ENCODE measurements at regions not wholly inside any gene's neighbourhood (a gene's known extent, or its start where the extent isn't known, plus 50 kb on each side); places are given as distances from the start of the nearest gene placed in this dataset.

GRCh38 chr13:80821466-80821865 lies 480.5 kb upstream of the SPRY2 start:
- no peak for ATAC-seq (ENCODE audit: low read depth)
- Histone ChIP-seq H3K4me2 (replicated peaks; ENCODE audit: low read depth, low read length, poor library complexity, severe bottlenecking) (no peak overlapping the region), H3K9ac (ENCODE audit: low read length) (no peak overlapping the region), H2AFZ (ENCODE audit: insufficient read depth, low read depth, low read length, poor library complexity, severe bottlenecking) (no peak overlapping the region), H4K20me1 (ENCODE audit: control insufficient read depth, insufficient read depth, low read length, poor library complexity, severe bottlenecking) (no peaks in the 10 kb centered on the region), H3K27ac (ENCODE audit: low read length in 2 of 2) (no peak overlapping the region), H3K36me3 (replicated peaks in 1 of 2; ENCODE audit: control extremely low read depth in 1 of 2, control insufficient read depth in 1 of 2, extremely low read depth in 1 of 2, insufficient read depth in 2 of 2, low read length in 1 of 2) (no peaks in the 10 kb centered on the region), H3K79me2 (ENCODE audit: control insufficient read depth, insufficient read depth, low read length) (no peaks in the 10 kb centered on the region), H3K27me3 (replicated peaks in 1 of 4; ENCODE audit: control extremely low read depth in 1 of 4, control insufficient read depth in 3 of 4, insufficient read depth in 4 of 4, low read length in 3 of 4) (no peaks in the 10 kb centered on the region), H3K4me3 (ENCODE audit: control extremely low read depth in 1 of 5, extremely low read depth in 1 of 5, insufficient read depth in 1 of 5, low read depth in 2 of 5, low read length in 4 of 5) (no peak overlapping the region), H3K9me3 (ENCODE audit: control extremely low read depth in 1 of 3, control insufficient read depth in 2 of 3, insufficient read depth in 1 of 3, low read length in 2 of 3) (peaks cover 0 to 2% (median 0%) of the 10 kb centered on the region in 3 donors), H3K4me1 (ENCODE audit: control insufficient read depth in 2 of 2, insufficient read depth in 2 of 2, low read length in 2 of 2) (no peaks in the 10 kb centered on the region)
- Mint-ChIP-seq H3K4me3 (no peak overlapping the region), H3K9me3 (ENCODE audit: insufficient read depth) (peaks cover 12% of the 10 kb centered on the region), H3K27ac (no peak overlapping the region), H3K4me1 (no peaks in the 10 kb centered on the region), H3K27me3 (no peaks in the 10 kb centered on the region)
- no peak for DNase-seq
- TF ChIP-seq EZH2 (IDR thresholded peaks at IDR 0.05; ENCODE audit: borderline replicate concordance, insufficient read depth, low read depth, low read length, poor library complexity, severe bottlenecking), result no peak
- TF ChIP-seq CTCF (IDR thresholded peaks at IDR 0.05), result no peak
- POLR2A ChIA-PET, result no interaction called here
- CTCF ChIA-PET, result no interaction called here
- intact Hi-C loops (cut with micrococcal nuclease), result no loop called here

- Histone ChIP-seq H3K4me3 (ENCODE audit: control extremely low read depth in 1 of 5, extremely low read depth in 1 of 5, insufficient read depth in 1 of 5, low read depth in 2 of 5, low read length in 4 of 5) (no peak overlapping the region), H3K4me1 (ENCODE audit: control insufficient read depth in 2 of 2, insufficient read depth in 2 of 2, low read length in 2 of 2) (no peaks in the 10 kb centered on the region), H2AFZ (ENCODE audit: insufficient read depth, low read depth, low read length, poor library complexity, severe bottlenecking) (no peak overlapping the region), H3K27ac (ENCODE audit: low read length in 2 of 2) (no peak overlapping the region), H3K79me2 (ENCODE audit: control insufficient read depth, insufficient read depth, low read length) (no peaks in the 10 kb centered on the region), H3K9me3 (ENCODE audit: control extremely low read depth in 1 of 3, control insufficient read depth in 2 of 3, insufficient read depth in 1 of 3, low read length in 2 of 3) (no peaks in the 10 kb centered on the region), H3K36me3 (replicated peaks in 1 of 2; ENCODE audit: control extremely low read depth in 1 of 2, control insufficient read depth in 1 of 2, extremely low read depth in 1 of 2, insufficient read depth in 2 of 2, low read length in 1 of 2) (no peaks in the 10 kb centered on the region), H3K9ac (ENCODE audit: low read length) (no peak overlapping the region), H3K27me3 (replicated peaks in 1 of 4; ENCODE audit: control extremely low read depth in 1 of 4, control insufficient read depth in 3 of 4, insufficient read depth in 4 of 4, low read length in 3 of 4) (no peaks in the 10 kb centered on the region), H3K4me2 (replicated peaks; ENCODE audit: low read depth, low read length, poor library complexity, severe bottlenecking) (no peak overlapping the region), H4K20me1 (ENCODE audit: control insufficient read depth, insufficient read depth, low read length, poor library complexity, severe bottlenecking) (no peaks in the 10 kb centered on the region)
- no peak overlapping the region for H3K27ac Mint-ChIP-seq
- intact Hi-C loops (cut with micrococcal nuclease), result no loop called here
- H3K9me3 Mint-ChIP-seq (ENCODE audit: insufficient read depth), result peaks cover 2% of the 10 kb centered on the region
- ATAC-seq (ENCODE audit: low read depth) (no peak), DNase-seq (no peak)
- no CpG with 5 or more reads among the region's 1 CpG for WGBS (ENCODE audit: insufficient coverage)
- no peaks in the 10 kb centered on the region for H3K4me1 Mint-ChIP-seq
- TF ChIP-seq CTCF (IDR thresholded peaks at IDR 0.05) (no peak), EZH2 (IDR thresholded peaks at IDR 0.05; ENCODE audit: borderline replicate concordance, insufficient read depth, low read depth, low read length, poor library complexity, severe bottlenecking) (no peak)
- POLR2A ChIA-PET, result no interaction called here
- H3K27me3 Mint-ChIP-seq, result no peaks in the 10 kb centered on the region
- H3K4me3 Mint-ChIP-seq, result no peak overlapping the region
- CTCF ChIA-PET, result no interaction called here
Measured at GRCh38 chr13:80817979-80818378, 477.1 kb upstream of the SPRY2 start.
